Activated T-helper 2 cell treated with anti-CD3 and anti-CD28 coated beads, Interferon-gamma antibody, Interleukin-2, Interleukin-4, amounts not matched to agents 10 μg/mL and 5 μg/mL and 100 μg/mL, durations not matched to agents 14 hours and 24 hours and 36 hours (primary cell): ENCODE measurements at regions not wholly inside any gene's neighbourhood (a gene's known extent, or its start where the extent isn't known, plus 50 kb on each side); places are given as distances from the start of the nearest gene placed in this dataset.

Experiments used
- DNase-seq: peaks from one replicate; pipeline ENCODE4 v3.0.0; 2021; ENCODE audit warnings: low spot score
- H3K27ac Mint-ChIP-seq: one replicate; pipeline ENCODE4 v1.8.0; 2021; ENCODE audit warnings: mixed read lengths
- H3K27me3 Mint-ChIP-seq: one replicate; pipeline ENCODE4 v1.8.0; 2021; ENCODE audit warnings: low read depth, mixed read lengths
- H3K36me3 Mint-ChIP-seq: one replicate; pipeline ENCODE4 v1.8.0; 2021; ENCODE audit warnings: low read depth, mixed read lengths
- H3K4me1 Mint-ChIP-seq: one replicate; pipeline ENCODE4 v1.8.0; 2021; ENCODE audit warnings: low read depth, mixed read lengths
- H3K4me3 Mint-ChIP-seq: one replicate; pipeline ENCODE4 v1.8.0; 2021; ENCODE audit warnings: low read depth, mild to moderate bottlenecking, moderate library complexity, mixed read lengths
- H3K9me3 Mint-ChIP-seq: one replicate; pipeline ENCODE4 v1.8.0; 2021; ENCODE audit warnings: mixed read lengths
- intact Hi-C: fragments of 100-400 bp; cut with micrococcal nuclease; formaldehyde crosslinking; loops from one replicate; pipeline ENCODE4 v1.15.1; 2023

- DNase-seq: no peak
- intact Hi-C loops: loop anchor here (10.0 kb wide), 1 partner anchor 613 kb away; the partner anchor contains the start of gene CHRM3
- Mint-ChIP-seq H3K9me3 (no peaks in the 10 kb centered on the region), H3K36me3 (no peaks in the 10 kb centered on the region), H3K27me3 (peaks cover 40% of the 10 kb centered on the region), H3K4me1 (peaks cover 2% of the 10 kb centered on the region), H3K4me3 (no peak overlapping the region), H3K27ac (no peak overlapping the region)
These were observed 93.4 kb upstream of the FMN2 start for GRCh38 chr1:239998312-239998649.

GRCh38 chr1:239999170-239999569, 92.5 kb upstream of the FMN2 start:
- Mint-ChIP-seq H3K4me1 (peaks cover 2% of the 10 kb centered on the region), H3K27ac (no peak overlapping the region), H3K27me3 (peaks cover 37% of the 10 kb centered on the region), H3K4me3 (no peak overlapping the region), H3K9me3 (no peaks in the 10 kb centered on the region), H3K36me3 (no peaks in the 10 kb centered on the region)
- intact Hi-C loops: loop anchor here (10.0 kb wide), 1 partner anchor 614 kb away; the partner anchor contains the start of gene CHRM3
- DNase-seq: no peak

GRCh38 chr1:240000634-240001033, 91.0 kb upstream of the FMN2 start:
- DNase-seq: no peak
- Mint-ChIP-seq H3K27ac (no peak overlapping the region), H3K27me3 (peaks cover 29% of the 10 kb centered on the region), H3K4me3 (no peak overlapping the region), H3K4me1 (peaks cover 2% of the 10 kb centered on the region), H3K9me3 (no peaks in the 10 kb centered on the region), H3K36me3 (no peaks in the 10 kb centered on the region)
- intact Hi-C loops: no loop called here

DNA sequence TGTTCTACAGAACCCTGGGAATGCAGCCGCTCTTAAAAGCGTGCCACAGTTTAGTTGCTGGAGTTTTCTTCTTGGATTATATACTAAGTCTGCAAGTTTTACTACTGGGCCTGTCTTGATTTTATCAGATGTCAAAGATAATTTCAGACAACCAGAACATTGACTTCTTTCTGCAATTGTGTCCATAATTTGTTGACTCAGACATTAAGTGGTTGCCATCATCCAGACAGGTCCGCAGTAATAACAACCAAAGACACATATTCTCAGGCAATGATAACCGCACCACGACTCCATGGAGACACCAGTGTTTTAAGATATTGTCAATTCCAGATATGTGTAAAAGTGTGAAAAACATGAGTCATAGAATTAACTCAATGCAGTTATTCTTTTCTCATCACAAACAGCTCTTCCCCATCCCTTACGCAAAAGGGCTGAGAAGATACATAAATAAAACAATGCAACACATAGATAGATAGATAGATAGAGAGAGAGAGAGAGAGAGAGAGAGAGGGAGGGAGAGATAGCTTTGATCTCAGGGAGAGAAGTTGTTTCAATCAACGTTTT, 90.4 kb upstream of the FMN2 start:
- intact Hi-C loops: no loop called here
- no peaks in the 10 kb centered on the region for H3K36me3 Mint-ChIP-seq

DNA sequence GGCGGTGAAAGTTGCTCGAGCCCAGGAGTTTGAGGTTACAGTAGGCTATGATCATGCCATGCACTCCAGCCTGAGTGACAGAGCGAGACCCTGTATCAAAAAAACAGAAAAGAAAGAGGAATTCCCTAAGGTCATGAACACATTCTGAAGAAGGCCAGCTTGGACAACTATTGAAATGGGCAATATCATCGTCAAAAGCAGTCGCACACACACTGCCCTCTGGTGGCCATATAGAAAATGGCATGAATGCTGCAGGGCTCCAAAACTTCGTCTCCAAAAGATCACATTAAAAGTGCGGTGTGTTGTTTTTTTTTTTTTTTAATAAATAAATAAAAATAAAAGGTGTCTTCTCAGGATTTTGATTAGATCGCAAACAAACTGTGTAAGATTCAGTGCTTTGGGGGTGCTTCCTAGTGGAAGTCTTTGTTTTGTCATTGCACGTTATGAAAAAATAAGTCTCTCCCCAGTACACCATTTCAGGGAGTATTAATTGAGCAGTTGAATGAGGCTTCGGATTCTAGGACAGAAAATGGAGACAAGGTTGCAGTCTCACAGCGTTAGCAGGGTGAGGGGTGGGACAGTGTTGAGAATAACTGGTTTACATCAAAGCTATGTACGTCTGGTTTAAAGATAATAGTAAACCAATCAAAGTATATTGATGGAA, 87.5 kb upstream of the FMN2 start:
- intact Hi-C loops: no loop called here
- peaks cover 7% of the 10 kb centered on the region for H3K27me3 Mint-ChIP-seq
- no peak overlapping the region for H3K4me3 Mint-ChIP-seq
- H3K4me1 Mint-ChIP-seq: no peaks in the 10 kb centered on the region
- DNase-seq: no peak
- H3K36me3 Mint-ChIP-seq: no peaks in the 10 kb centered on the region
- H3K27ac Mint-ChIP-seq: no peak overlapping the region
- H3K9me3 Mint-ChIP-seq: no peaks in the 10 kb centered on the region

More for the DNA sequence above, 90.4 kb upstream of the FMN2 start:
- Mint-ChIP-seq H3K27ac (no peak overlapping the region), H3K9me3 (no peaks in the 10 kb centered on the region), H3K4me1 (peaks cover 2% of the 10 kb centered on the region), H3K4me3 (no peak overlapping the region), H3K27me3 (peaks cover 25% of the 10 kb centered on the region)
- DNase-seq: no peak

- Mint-ChIP-seq H3K9me3 (peaks cover 4% of the 10 kb centered on the region), H3K27me3 (no peaks in the 10 kb centered on the region)
These were observed 85.6 kb upstream of the FMN2 start for GRCh38 chr1:240005997-240006650.

GRCh38 chr1:240008298-240008697, 83.4 kb upstream of the FMN2 start:
- intact Hi-C loops: no loop called here
- H3K36me3 Mint-ChIP-seq: no peaks in the 10 kb centered on the region

More at GRCh38 chr1:240005997-240006650, 85.6 kb upstream of the FMN2 start:
- no peak overlapping the region for H3K27ac Mint-ChIP-seq
- intact Hi-C loops: no loop called here
- H3K36me3 Mint-ChIP-seq: no peaks in the 10 kb centered on the region
- no peaks in the 10 kb centered on the region for H3K4me1 Mint-ChIP-seq
- no peak overlapping the region for H3K4me3 Mint-ChIP-seq
- no peak for DNase-seq

GRCh38 chr1:240014051-240014450, 77.6 kb upstream of the FMN2 start:
- H3K4me1 Mint-ChIP-seq: no peaks in the 10 kb centered on the region
- intact Hi-C loops: no loop called here

More at GRCh38 chr1:240008298-240008697, 83.4 kb upstream of the FMN2 start:
- DNase-seq: no peak
- H3K9me3 Mint-ChIP-seq: peaks cover 5% of the 10 kb centered on the region
- no peak overlapping the region for H3K4me3 Mint-ChIP-seq
- no peaks in the 10 kb centered on the region for H3K27me3 Mint-ChIP-seq
- no peaks in the 10 kb centered on the region for H3K4me1 Mint-ChIP-seq
- H3K27ac Mint-ChIP-seq: no peak overlapping the region

DNA sequence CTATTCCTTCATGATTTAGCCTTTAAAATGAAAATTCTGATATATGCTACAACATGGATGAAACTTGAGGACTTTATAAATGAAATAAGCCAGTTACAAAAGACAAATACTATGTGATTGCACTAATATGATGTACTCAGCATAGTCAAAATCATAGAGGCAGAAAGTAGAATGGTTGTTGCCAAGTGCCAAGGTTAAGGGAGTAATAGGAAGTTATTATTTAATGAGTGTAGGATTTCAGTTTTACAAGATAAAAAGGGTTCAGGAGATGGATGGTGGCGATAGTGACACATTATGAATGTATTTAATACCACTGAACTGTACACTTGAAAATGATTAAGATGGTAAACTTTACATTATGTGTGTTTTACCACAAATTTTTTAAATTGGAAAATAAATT, 73.1 kb upstream of the FMN2 start:
- H3K27ac Mint-ChIP-seq: no peak overlapping the region
- no peaks in the 10 kb centered on the region for H3K27me3 Mint-ChIP-seq
- no peak for DNase-seq
- peaks cover 9% of the 10 kb centered on the region for H3K9me3 Mint-ChIP-seq
- intact Hi-C loops: no loop called here
- no peak overlapping the region for H3K4me3 Mint-ChIP-seq
- no peaks in the 10 kb centered on the region for H3K36me3 Mint-ChIP-seq
- H3K4me1 Mint-ChIP-seq: no peaks in the 10 kb centered on the region

More at GRCh38 chr1:240014051-240014450, 77.6 kb upstream of the FMN2 start:
- H3K4me3 Mint-ChIP-seq: no peak overlapping the region
- no peak overlapping the region for H3K27ac Mint-ChIP-seq
- no peaks in the 10 kb centered on the region for H3K36me3 Mint-ChIP-seq
- peaks cover 13% of the 10 kb centered on the region for H3K9me3 Mint-ChIP-seq
- no peak for DNase-seq
- H3K27me3 Mint-ChIP-seq: no peaks in the 10 kb centered on the region

DNA sequence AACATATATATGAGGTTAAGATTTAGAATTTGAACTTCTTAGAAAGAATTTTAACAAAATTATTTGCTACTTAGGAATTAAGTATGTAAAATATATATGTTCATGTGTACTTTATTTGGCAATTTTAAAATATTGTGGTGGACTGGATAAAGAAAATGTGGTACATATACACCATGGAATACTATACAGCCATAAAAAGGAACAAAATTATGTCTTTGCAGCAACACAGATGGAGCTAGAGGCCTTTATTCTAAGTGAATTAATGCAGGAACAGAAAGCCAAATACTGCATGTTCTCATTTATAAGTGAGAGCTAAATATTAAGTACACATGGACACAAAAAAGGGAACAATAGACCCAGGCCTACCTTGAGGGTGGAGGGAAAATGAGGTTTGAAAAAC, 72.2 kb upstream of the FMN2 start:
- H3K4me1 Mint-ChIP-seq: no peaks in the 10 kb centered on the region
- DNase-seq: no peak
- intact Hi-C loops: no loop called here
- no peaks in the 10 kb centered on the region for H3K36me3 Mint-ChIP-seq
- no peak overlapping the region for H3K27ac Mint-ChIP-seq
- no peaks in the 10 kb centered on the region for H3K27me3 Mint-ChIP-seq
- no peak overlapping the region for H3K4me3 Mint-ChIP-seq
- H3K9me3 Mint-ChIP-seq: peaks cover 9% of the 10 kb centered on the region

GRCh38 chr1:240020871-240021270, 70.8 kb upstream of the FMN2 start:
- H3K4me3 Mint-ChIP-seq: no peak overlapping the region
- H3K27me3 Mint-ChIP-seq: no peaks in the 10 kb centered on the region
- intact Hi-C loops: no loop called here
- H3K4me1 Mint-ChIP-seq: no peaks in the 10 kb centered on the region
- H3K9me3 Mint-ChIP-seq: peaks cover 9% of the 10 kb centered on the region
- H3K36me3 Mint-ChIP-seq: no peaks in the 10 kb centered on the region
- DNase-seq: no peak
- no peak overlapping the region for H3K27ac Mint-ChIP-seq

DNA sequence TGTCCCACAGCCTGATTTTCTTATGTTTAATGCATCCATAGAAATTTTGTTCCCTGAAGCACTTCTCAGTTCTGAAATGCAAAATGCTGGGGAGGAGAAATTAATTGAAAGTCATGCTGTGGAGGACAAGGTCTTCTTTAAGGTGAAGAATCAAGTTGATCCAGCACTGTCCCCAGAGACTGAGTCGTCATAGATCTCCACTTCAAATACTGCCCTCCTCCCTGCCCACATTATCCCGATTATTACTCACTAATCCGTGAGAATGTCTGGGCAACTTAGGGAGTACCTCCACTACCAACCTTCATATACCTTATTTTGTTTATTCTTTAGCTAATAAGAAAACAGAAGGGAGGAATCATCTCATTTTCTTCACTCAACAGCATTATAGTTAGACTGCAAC, 70.0 kb upstream of the FMN2 start:
- intact Hi-C loops: no loop called here

DNA sequence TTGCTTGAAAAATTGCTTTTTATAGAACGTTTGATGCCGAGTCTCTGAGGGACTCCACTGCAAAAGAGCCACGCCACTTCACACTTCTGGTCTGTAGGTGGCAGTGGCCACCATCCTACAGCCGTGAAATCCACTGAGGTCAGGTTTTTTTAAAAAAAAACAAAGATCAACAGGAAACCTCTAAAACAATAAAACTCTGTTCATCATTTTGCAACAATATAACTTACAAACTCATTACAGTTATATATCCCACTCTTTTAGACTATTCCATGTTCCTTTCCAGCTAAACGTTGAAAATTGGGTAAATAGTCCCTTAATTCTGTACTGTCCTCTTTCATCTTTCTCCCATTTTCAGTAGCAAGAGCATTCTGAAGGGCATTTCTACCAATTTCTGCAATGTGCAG, 64.6 kb upstream of the FMN2 start:
- Mint-ChIP-seq H3K4me1 (no peaks in the 10 kb centered on the region), H3K9me3 (no peaks in the 10 kb centered on the region), H3K36me3 (no peaks in the 10 kb centered on the region), H3K4me3 (no peak overlapping the region), H3K27me3 (no peaks in the 10 kb centered on the region), H3K27ac (no peak overlapping the region)
- intact Hi-C loops: loop anchor here (1.0 kb wide), 1 partner anchor 122 kb away; no protein-coding TSS in a partner anchor
- DNase-seq: no peak

More for the DNA sequence above, 70.0 kb upstream of the FMN2 start:
- H3K36me3 Mint-ChIP-seq: no peaks in the 10 kb centered on the region
- H3K4me3 Mint-ChIP-seq: no peak overlapping the region
- H3K4me1 Mint-ChIP-seq: no peaks in the 10 kb centered on the region
- H3K27ac Mint-ChIP-seq: no peak overlapping the region
- DNase-seq: no peak
- H3K27me3 Mint-ChIP-seq: no peaks in the 10 kb centered on the region
- peaks cover 9% of the 10 kb centered on the region for H3K9me3 Mint-ChIP-seq
